ENCODE measurements at regions not wholly inside any gene's neighbourhood (a gene's known extent, or its start where the extent isn't known, plus 50 kb on each side); places are given as distances from the start of the nearest gene placed in this dataset.

DNA sequence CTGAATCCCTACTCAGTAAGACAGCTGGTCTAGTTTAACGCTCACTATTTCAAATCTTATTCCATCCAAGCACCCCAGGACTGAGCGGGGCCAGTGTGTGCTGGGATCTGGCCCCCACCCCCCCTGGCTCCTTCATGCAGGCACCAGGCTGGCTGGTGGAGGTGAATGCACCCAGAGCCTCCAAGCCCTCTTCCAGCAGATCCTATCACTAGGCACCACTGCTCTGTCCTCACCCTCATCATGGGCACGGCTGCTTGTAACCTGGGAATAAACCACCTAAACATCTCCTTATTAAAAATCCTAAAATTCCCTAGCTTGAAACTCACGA, 194.3 kb downstream of the ARL4C start:
- ATAC-seq (no peak), DNase-seq (ENCODE audit: low read depth, low spot score) (no peak)
- no peaks in the 10 kb centered on the region for H3K27me3 ChIP-seq (ENCODE audit: insufficient read depth, low read length)
- no peaks in the 10 kb centered on the region for H3K79me2 ChIP-seq (ENCODE audit: insufficient read depth, low read length)
- POLR2A ChIA-PET: no interaction called here
- RAD21 ChIA-PET (ENCODE audit: low non-redundant PET in 1 of 2, low total read pairs in 2 of 2, uncharacterized antibody in 2 of 2, unreplicated experiment in 2 of 2): no interaction called here
- H3K4me1 ChIP-seq (ENCODE audit: control insufficient read depth in 1 of 2, insufficient read depth in 2 of 2, low read length in 2 of 2): peaks cover 0 to 6% of the 10 kb centered on the region in 2 experiments; a peak in 2 of 4 replicates
- H3K36me3 ChIP-seq (ENCODE audit: control insufficient read depth in 1 of 2, insufficient read depth in 2 of 2, low read length in 2 of 2): no peaks in the 10 kb centered on the region
- intact Hi-C loops (cut with micrococcal nuclease): no loop called here
- no peak overlapping the region for H3K4me2 ChIP-seq (ENCODE audit: low read length)
- H2AFZ ChIP-seq (ENCODE audit: low read depth, low read length, poor library complexity, severe bottlenecking): no peak overlapping the region
- no peaks in the 10 kb centered on the region for H3K9me2 ChIP-seq (ENCODE audit: insufficient read depth)
- H3K27ac ChIP-seq (ENCODE audit: low read depth, low read length): no peak overlapping the region
- CTCF ChIA-PET: no interaction called here
- no peaks in the 10 kb centered on the region for H4K20me1 ChIP-seq (ENCODE audit: insufficient read depth)
- no peak overlapping the region for H3K4me3 ChIP-seq (replicated peaks in 1 of 2; ENCODE audit: low read depth in 1 of 2, low read length in 2 of 2)
- BruUV-seq (replicated peaks): no TSS peak
- no peak overlapping the region for H3K9ac ChIP-seq (ENCODE audit: low read length)
- no peak for TF ChIP-seq CEBPB (IDR thresholded peaks at IDR 0.05; ENCODE audit: low read depth)
- TF ChIP-seq EZH2 (IDR thresholded peaks at IDR 0.05): no peak
- no peak for TF ChIP-seq JUND (IDR thresholded peaks at IDR 0.05)
- TF ChIP-seq YY1 (IDR thresholded peaks at IDR 0.05; ENCODE audit: extremely low read depth, insufficient replicate concordance, low read depth, low read length): no peak
- TF ChIP-seq ELF1 (IDR thresholded peaks at IDR 0.05; ENCODE audit: borderline replicate concordance, low read depth): no peak
- TF ChIP-seq, protein P1, sequence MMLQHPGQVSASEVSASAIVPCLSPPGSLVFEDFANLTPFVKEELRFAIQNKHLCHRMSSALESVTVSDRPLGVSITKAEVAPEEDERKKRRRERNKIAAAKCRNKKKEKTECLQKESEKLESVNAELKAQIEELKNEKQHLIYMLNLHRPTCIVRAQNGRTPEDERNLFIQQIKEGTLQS (IDR thresholded peaks at IDR 0.05): no peak
- TF ChIP-seq RAD21 (IDR thresholded peaks at IDR 0.05; ENCODE audit: low read depth): no peak
- TF ChIP-seq SRF (IDR thresholded peaks at IDR 0.05; ENCODE audit: low read depth): no peak
- H3K9me3 ChIP-seq (ENCODE audit: control insufficient read depth in 1 of 2, insufficient read depth in 1 of 2, low read depth in 1 of 2, low read length in 2 of 2): peaks cover 0 to 4% of the 10 kb centered on the region in 2 experiments; a peak in 1 of 4 replicates

DNA sequence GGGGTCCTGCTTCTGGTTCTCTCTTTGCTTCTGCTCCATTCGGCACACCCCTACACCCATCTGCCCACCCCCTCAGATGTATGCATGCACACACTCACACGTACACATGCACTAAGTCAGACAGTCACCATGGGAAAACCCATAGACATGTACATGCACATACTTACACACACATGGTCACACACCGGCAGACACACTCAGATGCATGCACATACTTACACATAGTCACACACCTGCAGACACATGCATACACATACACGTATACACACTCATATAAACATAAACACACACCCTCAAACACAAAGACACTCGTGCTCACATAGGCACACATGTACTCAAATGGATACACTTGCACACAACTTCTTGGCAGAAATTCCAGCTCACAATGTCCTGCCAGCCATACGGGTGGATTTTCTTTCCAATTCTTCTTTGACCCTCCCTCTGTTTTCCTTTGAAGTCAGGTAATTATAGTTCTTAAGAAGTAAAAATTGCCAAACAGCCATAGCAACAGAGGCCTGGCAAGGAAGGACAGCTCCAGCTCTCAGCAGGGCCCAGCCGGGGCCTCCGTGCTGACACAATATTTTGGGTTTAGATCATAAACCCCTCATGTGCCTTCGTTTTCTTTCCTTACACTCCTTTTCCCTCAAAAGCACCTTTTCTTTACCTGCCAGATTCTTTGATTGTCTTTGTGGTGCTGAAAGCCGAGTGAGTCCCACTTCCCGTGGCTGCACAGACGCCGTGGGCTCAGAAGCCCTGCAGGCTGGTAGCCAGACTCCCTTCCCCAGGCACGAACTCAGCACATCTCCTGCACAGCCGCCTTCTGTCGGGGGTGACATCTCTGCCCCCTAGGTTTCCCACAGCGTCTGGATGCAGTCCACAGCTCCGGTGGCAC, 195.7 kb downstream of the ARL4C start:
- Histone ChIP-seq H3K9ac (ENCODE audit: low read length) (no peak overlapping the region), H3K4me1 (ENCODE audit: control insufficient read depth in 1 of 2, insufficient read depth in 2 of 2, low read length in 2 of 2) (peaks cover 0 to 6% of the 10 kb centered on the region in 2 experiments; a peak in 2 of 4 replicates), H4K20me1 (ENCODE audit: insufficient read depth) (no peaks in the 10 kb centered on the region), H3K36me3 (ENCODE audit: control insufficient read depth in 1 of 2, insufficient read depth in 2 of 2, low read length in 2 of 2) (no peaks in the 10 kb centered on the region), H3K79me2 (ENCODE audit: insufficient read depth, low read length) (no peaks in the 10 kb centered on the region), H3K9me2 (ENCODE audit: insufficient read depth) (no peaks in the 10 kb centered on the region), H3K27ac (ENCODE audit: low read depth, low read length) (no peak overlapping the region), H2AFZ (ENCODE audit: low read depth, low read length, poor library complexity, severe bottlenecking) (no peak overlapping the region), H3K4me2 (ENCODE audit: low read length) (no peak overlapping the region), H3K27me3 (ENCODE audit: insufficient read depth, low read length) (no peaks in the 10 kb centered on the region), H3K4me3 (replicated peaks in 1 of 2; ENCODE audit: low read depth in 1 of 2, low read length in 2 of 2) (no peak overlapping the region), H3K9me3 (ENCODE audit: control insufficient read depth in 1 of 2, insufficient read depth in 1 of 2, low read depth in 1 of 2, low read length in 2 of 2) (no peaks in the 10 kb centered on the region)
- no TSS peak for BruUV-seq (replicated peaks)
- ChIA-PET CTCF (no interaction called here), RAD21 (ENCODE audit: low non-redundant PET in 1 of 2, low total read pairs in 2 of 2, uncharacterized antibody in 2 of 2, unreplicated experiment in 2 of 2) (no interaction called here), POLR2A (no interaction called here)
- intact Hi-C loops (cut with micrococcal nuclease): no loop called here
- ATAC-seq (no peak), DNase-seq (ENCODE audit: low read depth, low spot score) (no peak)
- TF ChIP-seq, protein P2, sequence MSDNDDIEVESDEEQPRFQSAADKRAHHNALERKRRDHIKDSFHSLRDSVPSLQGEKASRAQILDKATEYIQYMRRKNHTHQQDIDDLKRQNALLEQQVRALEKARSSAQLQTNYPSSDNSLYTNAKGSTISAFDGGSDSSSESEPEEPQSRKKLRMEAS (IDR thresholded peaks at IDR 0.05): no peak
- TF ChIP-seq EZH2phosphoT487 (IDR thresholded peaks at IDR 0.05; ENCODE audit: borderline replicate concordance) (no peak), TCF7L2 (IDR thresholded peaks at IDR 0.05; ENCODE audit: borderline replicate concordance, extremely low read depth, insufficient read depth, insufficient read length) (no peak), ELF1 (IDR thresholded peaks at IDR 0.05; ENCODE audit: borderline replicate concordance, low read depth) (no peak), CBX3 (IDR thresholded peaks at IDR 0.05; ENCODE audit: low read depth) (no peak), SIN3A (IDR thresholded peaks at IDR 0.05; ENCODE audit: low read depth) (no peak)
- TF ChIP-seq, protein P3, sequence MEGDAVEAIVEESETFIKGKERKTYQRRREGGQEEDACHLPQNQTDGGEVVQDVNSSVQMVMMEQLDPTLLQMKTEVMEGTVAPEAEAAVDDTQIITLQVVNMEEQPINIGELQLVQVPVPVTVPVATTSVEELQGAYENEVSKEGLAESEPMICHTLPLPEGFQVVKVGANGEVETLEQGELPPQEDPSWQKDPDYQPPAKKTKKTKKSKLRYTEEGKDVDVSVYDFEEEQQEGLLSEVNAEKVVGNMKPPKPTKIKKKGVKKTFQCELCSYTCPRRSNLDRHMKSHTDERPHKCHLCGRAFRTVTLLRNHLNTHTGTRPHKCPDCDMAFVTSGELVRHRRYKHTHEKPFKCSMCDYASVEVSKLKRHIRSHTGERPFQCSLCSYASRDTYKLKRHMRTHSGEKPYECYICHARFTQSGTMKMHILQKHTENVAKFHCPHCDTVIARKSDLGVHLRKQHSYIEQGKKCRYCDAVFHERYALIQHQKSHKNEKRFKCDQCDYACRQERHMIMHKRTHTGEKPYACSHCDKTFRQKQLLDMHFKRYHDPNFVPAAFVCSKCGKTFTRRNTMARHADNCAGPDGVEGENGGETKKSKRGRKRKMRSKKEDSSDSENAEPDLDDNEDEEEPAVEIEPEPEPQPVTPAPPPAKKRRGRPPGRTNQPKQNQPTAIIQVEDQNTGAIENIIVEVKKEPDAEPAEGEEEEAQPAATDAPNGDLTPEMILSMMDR (IDR thresholded peaks at IDR 0.05 in 2 of 3, conservative IDR thresholded peaks at IDR 0.05 in 1 of 3; ENCODE audit: borderline replicate concordance in 1 of 3, insufficient read depth in 1 of 3, low read depth in 2 of 3, low read length in 2 of 3): no peak
- TF ChIP-seq, protein P4, sequence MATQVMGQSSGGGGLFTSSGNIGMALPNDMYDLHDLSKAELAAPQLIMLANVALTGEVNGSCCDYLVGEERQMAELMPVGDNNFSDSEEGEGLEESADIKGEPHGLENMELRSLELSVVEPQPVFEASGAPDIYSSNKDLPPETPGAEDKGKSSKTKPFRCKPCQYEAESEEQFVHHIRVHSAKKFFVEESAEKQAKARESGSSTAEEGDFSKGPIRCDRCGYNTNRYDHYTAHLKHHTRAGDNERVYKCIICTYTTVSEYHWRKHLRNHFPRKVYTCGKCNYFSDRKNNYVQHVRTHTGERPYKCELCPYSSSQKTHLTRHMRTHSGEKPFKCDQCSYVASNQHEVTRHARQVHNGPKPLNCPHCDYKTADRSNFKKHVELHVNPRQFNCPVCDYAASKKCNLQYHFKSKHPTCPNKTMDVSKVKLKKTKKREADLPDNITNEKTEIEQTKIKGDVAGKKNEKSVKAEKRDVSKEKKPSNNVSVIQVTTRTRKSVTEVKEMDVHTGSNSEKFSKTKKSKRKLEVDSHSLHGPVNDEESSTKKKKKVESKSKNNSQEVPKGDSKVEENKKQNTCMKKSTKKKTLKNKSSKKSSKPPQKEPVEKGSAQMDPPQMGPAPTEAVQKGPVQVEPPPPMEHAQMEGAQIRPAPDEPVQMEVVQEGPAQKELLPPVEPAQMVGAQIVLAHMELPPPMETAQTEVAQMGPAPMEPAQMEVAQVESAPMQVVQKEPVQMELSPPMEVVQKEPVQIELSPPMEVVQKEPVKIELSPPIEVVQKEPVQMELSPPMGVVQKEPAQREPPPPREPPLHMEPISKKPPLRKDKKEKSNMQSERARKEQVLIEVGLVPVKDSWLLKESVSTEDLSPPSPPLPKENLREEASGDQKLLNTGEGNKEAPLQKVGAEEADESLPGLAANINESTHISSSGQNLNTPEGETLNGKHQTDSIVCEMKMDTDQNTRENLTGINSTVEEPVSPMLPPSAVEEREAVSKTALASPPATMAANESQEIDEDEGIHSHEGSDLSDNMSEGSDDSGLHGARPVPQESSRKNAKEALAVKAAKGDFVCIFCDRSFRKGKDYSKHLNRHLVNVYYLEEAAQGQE (IDR thresholded peaks at IDR 0.05; ENCODE audit: low read depth): no peak

Data from HCT116 (cell line).